DND-41 (cell line): ENCODE measurements at regions not wholly inside any gene's neighbourhood (a gene's known extent, or its start where the extent isn't known, plus 50 kb on each side); places are given as distances from the start of the nearest gene placed in this dataset.

Source experiments
- ATAC-seq: fragments of 200-7000 bp; cut with Tn5 transposase; 3 replicates; pipeline ENCODE4 v1.9.1; 2021; ENCODE audit warnings: low read depth; ENCODE audit not compliant: insufficient read depth
- DNase-seq: peaks from one replicate; pipeline ENCODE4 v3.0.0-alpha.2; 2020
- H2AFZ ChIP-seq: 2 replicates; pipeline ENCODE4 v1.6.0; 2012; ENCODE audit warnings: low read depth, low read length
- H3K27ac ChIP-seq: 2 replicates; pipeline ENCODE4 v1.5.1; 2012; ENCODE audit warnings: low read length, inconsistent platforms
- H3K27me3 ChIP-seq: fragments of 200-600 bp; sonication (generic); 2 replicates; pipeline ENCODE4 v1.6.0; 2012; ENCODE audit warnings: low read length, mild to moderate bottlenecking, inconsistent platforms; ENCODE audit not compliant: insufficient read depth, poor library complexity
- H3K36me3 ChIP-seq: 2 replicates; pipeline ENCODE4 v1.5.1; 2012; ENCODE audit warnings: low read length, inconsistent platforms; ENCODE audit not compliant: insufficient read depth
- H3K4me1 ChIP-seq: 2 replicates; pipeline ENCODE4 v1.5.1; 2012; ENCODE audit warnings: mild to moderate bottlenecking, low read length; ENCODE audit not compliant: insufficient read depth
- H3K4me2 ChIP-seq: 2 replicates; pipeline ENCODE4 v1.6.0; 2012; ENCODE audit warnings: mild to moderate bottlenecking, moderate library complexity, low read length, inconsistent platforms; ENCODE audit not compliant: insufficient read depth
- H3K4me3 ChIP-seq, 2 experiments: fragments of 200-600 bp in 1 of 2; shearing (Covaris generic) in 1 of 2; 2 replicates each; pipeline ENCODE4 v1.5.1; 2012 to 2016; ENCODE audit warnings: inconsistent platforms in 2 of 2, low read length in 2 of 2, mild to moderate bottlenecking in 2 of 2, low read depth in 1 of 2, moderate library complexity in 1 of 2
- H3K79me2 ChIP-seq: 2 replicates; pipeline ENCODE4 v1.6.0; 2012; ENCODE audit warnings: low read length, inconsistent platforms; ENCODE audit not compliant: insufficient read depth
- H3K9ac ChIP-seq: 2 replicates; pipeline ENCODE4 v1.6.0; 2012; ENCODE audit warnings: low read depth, mild to moderate bottlenecking, inconsistent platforms, low read length, moderate library complexity
- H3K9me3 ChIP-seq: 2 replicates; pipeline ENCODE4 v1.5.1; 2012; ENCODE audit warnings: low read length, moderate library complexity, mild to moderate bottlenecking, inconsistent platforms; ENCODE audit not compliant: insufficient read depth, severe bottlenecking
- H4K20me1 ChIP-seq: 2 replicates; pipeline ENCODE4 v1.6.0; 2012; ENCODE audit warnings: low read length; ENCODE audit not compliant: insufficient read depth
- EZH2 ChIP-seq: IDR thresholded peaks from 3 replicates; pipeline ENCODE4 v1.6.1; 2012; ENCODE audit warnings: borderline replicate concordance, low read depth, mild to moderate bottlenecking, moderate library complexity, low read length, inconsistent platforms; ENCODE audit not compliant: severe bottlenecking
- TF ChIP-seq, protein P1 (sequence below): IDR thresholded peaks from 2 replicates; pipeline ENCODE4 v1.5.1; 2012; ENCODE audit warnings: borderline replicate concordance, low read length, moderate library complexity, mild to moderate bottlenecking; ENCODE audit not compliant: poor library complexity, severe bottlenecking; ENCODE audit errors: extremely low read depth

DNA sequence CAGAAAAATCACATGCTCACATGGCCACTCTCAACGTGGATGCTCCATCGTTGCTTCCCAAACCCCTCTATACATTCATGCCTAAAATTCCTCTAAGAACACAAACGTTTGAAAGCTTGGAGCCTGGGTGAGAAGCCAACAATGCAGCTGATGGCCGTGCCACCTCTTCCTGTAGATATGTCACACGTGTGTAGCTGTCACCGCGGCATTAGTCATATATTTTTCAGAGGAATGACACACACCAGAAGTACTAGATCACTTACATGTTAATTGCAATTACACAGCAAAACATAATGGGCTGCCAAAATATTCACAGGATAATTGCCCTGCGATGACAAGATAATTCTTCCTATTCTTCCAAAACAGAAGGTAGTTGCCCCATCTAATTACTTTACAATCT is 112.7 kb upstream of the BACE2 start:
- no peaks in the 10 kb centered on the region for H3K36me3 ChIP-seq
- no peak for ATAC-seq
- no peak overlapping the region for H3K27ac ChIP-seq
- no peaks in the 10 kb centered on the region for H4K20me1 ChIP-seq
- no peaks in the 10 kb centered on the region for H3K79me2 ChIP-seq
- TF ChIP-seq EZH2 = no peak
- TF ChIP-seq, protein P1, sequence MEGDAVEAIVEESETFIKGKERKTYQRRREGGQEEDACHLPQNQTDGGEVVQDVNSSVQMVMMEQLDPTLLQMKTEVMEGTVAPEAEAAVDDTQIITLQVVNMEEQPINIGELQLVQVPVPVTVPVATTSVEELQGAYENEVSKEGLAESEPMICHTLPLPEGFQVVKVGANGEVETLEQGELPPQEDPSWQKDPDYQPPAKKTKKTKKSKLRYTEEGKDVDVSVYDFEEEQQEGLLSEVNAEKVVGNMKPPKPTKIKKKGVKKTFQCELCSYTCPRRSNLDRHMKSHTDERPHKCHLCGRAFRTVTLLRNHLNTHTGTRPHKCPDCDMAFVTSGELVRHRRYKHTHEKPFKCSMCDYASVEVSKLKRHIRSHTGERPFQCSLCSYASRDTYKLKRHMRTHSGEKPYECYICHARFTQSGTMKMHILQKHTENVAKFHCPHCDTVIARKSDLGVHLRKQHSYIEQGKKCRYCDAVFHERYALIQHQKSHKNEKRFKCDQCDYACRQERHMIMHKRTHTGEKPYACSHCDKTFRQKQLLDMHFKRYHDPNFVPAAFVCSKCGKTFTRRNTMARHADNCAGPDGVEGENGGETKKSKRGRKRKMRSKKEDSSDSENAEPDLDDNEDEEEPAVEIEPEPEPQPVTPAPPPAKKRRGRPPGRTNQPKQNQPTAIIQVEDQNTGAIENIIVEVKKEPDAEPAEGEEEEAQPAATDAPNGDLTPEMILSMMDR = no peak
- H3K4me2 ChIP-seq = no peak overlapping the region
- H3K27me3 ChIP-seq = peaks cover 9% of the 10 kb centered on the region
- no peaks in the 10 kb centered on the region for H3K9me3 ChIP-seq
- H3K4me3 ChIP-seq = no peak overlapping the region
- no peaks in the 10 kb centered on the region for H3K4me1 ChIP-seq
- no peak overlapping the region for H3K9ac ChIP-seq
- no peak overlapping the region for H2AFZ ChIP-seq
- no peak for DNase-seq

- Histone ChIP-seq H3K4me3 (no peak overlapping the region), H3K9ac (no peak overlapping the region), H2AFZ (no peak overlapping the region), H3K36me3 (no peaks in the 10 kb centered on the region), H4K20me1 (no peaks in the 10 kb centered on the region), H3K4me1 (no peaks in the 10 kb centered on the region), H3K27me3 (peaks cover 7% of the 10 kb centered on the region), H3K4me2 (no peak overlapping the region), H3K79me2 (no peaks in the 10 kb centered on the region), H3K27ac (no peak overlapping the region), H3K9me3 (no peaks in the 10 kb centered on the region)
- ATAC-seq (no peak), DNase-seq (no peak)
- no peak for TF ChIP-seq EZH2
- TF ChIP-seq, protein P1 = no peak
These were observed 108.1 kb upstream of the BACE2 start for GRCh38 chr21:41059871-41060270.

- DNase-seq (no peak), ATAC-seq (no peak)
- no peaks in the 10 kb centered on the region for H3K36me3 ChIP-seq
- H3K4me2 ChIP-seq = no peak overlapping the region
- H3K27me3 ChIP-seq = peaks cover 7% of the 10 kb centered on the region
- H3K79me2 ChIP-seq = no peaks in the 10 kb centered on the region
- H3K4me1 ChIP-seq = no peaks in the 10 kb centered on the region
- no peaks in the 10 kb centered on the region for H3K9me3 ChIP-seq
- TF ChIP-seq, protein P1 = no peak
- TF ChIP-seq EZH2 = no peak
- H3K4me3 ChIP-seq = no peak overlapping the region
- H3K27ac ChIP-seq = no peak overlapping the region
- no peak overlapping the region for H2AFZ ChIP-seq
- H3K9ac ChIP-seq = no peak overlapping the region
- no peaks in the 10 kb centered on the region for H4K20me1 ChIP-seq
These were observed 106.3 kb upstream of the BACE2 start for GRCh38 chr21:41061701-41062100.

DNA sequence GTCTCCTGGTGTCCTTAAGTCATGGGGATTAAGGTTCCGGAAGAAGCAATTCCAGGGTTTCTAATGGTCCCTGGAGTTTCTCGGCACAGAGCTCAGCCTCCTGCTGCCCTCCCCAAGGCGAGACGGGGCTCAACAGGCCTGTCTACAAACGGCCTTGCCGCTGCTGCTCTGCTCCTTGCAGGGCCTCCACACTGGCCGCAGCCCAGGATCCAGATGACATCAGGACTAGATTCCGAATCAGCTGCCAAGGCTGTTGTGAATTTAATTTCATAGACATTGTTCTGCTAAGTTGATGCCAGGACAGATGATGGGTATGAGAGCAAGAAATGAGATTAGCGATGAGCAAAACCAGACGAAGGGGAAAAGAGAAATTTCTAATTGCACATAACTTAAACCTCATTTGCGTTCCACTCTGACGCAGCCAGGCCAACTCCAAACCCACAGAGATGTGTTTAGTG is 103.6 kb upstream of the BACE2 start:
- ATAC-seq = no peak
- H3K27ac ChIP-seq = no peak overlapping the region
- no peak for TF ChIP-seq EZH2
- TF ChIP-seq, protein P1 = no peak
- no peak for DNase-seq
- no peaks in the 10 kb centered on the region for H3K9me3 ChIP-seq
- no peaks in the 10 kb centered on the region for H3K36me3 ChIP-seq
- H3K27me3 ChIP-seq = peaks cover 11% of the 10 kb centered on the region
- H3K9ac ChIP-seq = no peak overlapping the region
- no peak overlapping the region for H3K4me3 ChIP-seq
- no peaks in the 10 kb centered on the region for H3K4me1 ChIP-seq
- no peak overlapping the region for H2AFZ ChIP-seq
- no peaks in the 10 kb centered on the region for H4K20me1 ChIP-seq
- no peaks in the 10 kb centered on the region for H3K79me2 ChIP-seq
- no peak overlapping the region for H3K4me2 ChIP-seq
